ENCODE measurements at regions not wholly inside any gene's neighbourhood (a gene's known extent, or its start where the extent isn't known, plus 50 kb on each side); places are given as distances from the start of the nearest gene placed in this dataset.
A peak's percentile ranks its signal among the peaks of the same experiment; 100 is the strongest.

DNA sequence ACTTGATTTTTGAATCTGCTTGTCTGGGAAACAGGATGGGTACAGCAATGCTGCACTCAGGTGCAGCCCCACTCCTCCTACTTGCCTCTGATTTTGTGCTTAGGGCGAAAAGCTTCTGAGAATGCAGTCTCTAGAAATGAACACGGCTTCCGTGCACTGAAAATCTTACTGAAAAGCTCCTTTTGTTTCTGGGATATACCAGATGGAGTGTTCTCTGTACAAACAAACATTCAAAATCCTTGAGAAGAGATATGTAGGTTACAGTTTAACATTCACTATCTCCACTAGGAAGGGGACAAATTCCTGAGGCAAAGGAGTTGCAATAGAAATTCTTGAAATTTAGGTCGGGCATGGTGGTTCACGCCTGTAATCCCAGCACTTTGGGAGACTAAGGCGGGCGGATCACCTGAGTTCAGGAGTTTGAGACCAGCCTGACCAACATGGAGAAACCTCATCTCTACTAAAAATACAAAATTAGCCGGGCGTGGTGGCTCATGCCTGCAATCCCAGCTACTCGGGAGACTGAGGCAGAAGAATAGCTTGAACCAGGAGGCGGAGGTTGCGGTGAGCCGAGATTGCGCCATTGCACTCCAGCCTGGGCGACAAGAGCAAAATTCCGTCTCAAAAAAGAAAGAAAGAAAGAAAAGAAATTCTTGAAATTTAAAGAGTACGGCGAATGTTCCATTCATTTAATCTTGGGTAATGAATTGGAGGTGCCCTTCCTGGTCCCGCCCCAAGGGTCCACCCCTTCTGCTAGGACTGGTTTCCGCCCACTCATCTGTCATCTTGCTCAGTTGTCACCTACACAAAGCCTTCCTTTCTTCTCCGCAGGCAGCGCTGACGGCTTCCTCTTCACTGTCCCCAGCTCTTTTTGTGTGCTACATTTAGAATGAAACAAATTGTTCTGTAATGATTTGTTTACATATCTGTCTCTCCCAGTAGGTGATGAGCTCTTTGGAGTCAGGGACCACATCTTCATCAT lies 92.4 kb downstream of the SOCS6 start:
- TF ChIP-seq POLR2AphosphoS5 (IDR thresholded peaks at IDR 0.05) (no peak), EP300 (IDR thresholded peaks at IDR 0.05) (no peak), POLR2A (IDR thresholded peaks at IDR 0.05) (no peak)
- Histone ChIP-seq H3K27ac (peak overlapping the region; percentile 9), H3K27me3 (no peaks in the 10 kb centered on the region), H3K36me3 (no peaks in the 10 kb centered on the region), H3K9me3 (no peaks in the 10 kb centered on the region), H3K4me1 (no peaks in the 10 kb centered on the region), H3K4me3 (no peak overlapping the region)
- WGBS = 77% methylated on average over 23 of the region's 23 CpGs
- no peak for DNase-seq (ENCODE audit: low spot score in 2 of 2)

All from suprapubic skin (tissue), 4 donors.